Dermis microvascular lymphatic vessel endothelial cell (primary cell): ENCODE measurements at regions not wholly inside any gene's neighbourhood (a gene's known extent, or its start where the extent isn't known, plus 50 kb on each side); places are given as distances from the start of the nearest gene placed in this dataset.

Source experiments
- DNase-seq, 2 donors: peaks; one replicate each; pipeline versions ENCODE4 v3.0.0 to v3.0.0-alpha.2; 2010; ENCODE audit warnings: low read depth in 2 of 2

GRCh38 chr6:91572878-91573277 is 986.0 kb upstream of the MAP3K7 start:
- no peak for DNase-seq

GRCh38 chr6:91569071-91569470 is 982.2 kb upstream of the MAP3K7 start:
- DNase-seq: no peak

- no peak for DNase-seq
Observed at GRCh38 chr6:91566467-91566866, 979.6 kb upstream of the MAP3K7 start.

GRCh38 chr6:91565207-91565606 is 978.3 kb upstream of the MAP3K7 start:
- no peak for DNase-seq

- no peak for DNase-seq
Observed at GRCh38 chr6:91562955-91563354, 976.1 kb upstream of the MAP3K7 start.

- DNase-seq: no peak
Observed at GRCh38 chr6:91560409-91560808, 973.5 kb upstream of the MAP3K7 start.

GRCh38 chr6:91540902-91541301 is 954.0 kb upstream of the MAP3K7 start:
- DNase-seq: no peak

- no peak for DNase-seq
Observed at GRCh38 chr6:91539456-91539855, 952.6 kb upstream of the MAP3K7 start.

- no peak for DNase-seq
Observed at GRCh38 chr6:91538622-91539021, 951.8 kb upstream of the MAP3K7 start.

GRCh38 chr6:91534614-91535013 is 947.7 kb upstream of the MAP3K7 start:
- DNase-seq: peak in 1 of 2 donors; percentile 2

- DNase-seq: no peak
Observed at GRCh38 chr6:91523511-91523910, 936.6 kb upstream of the MAP3K7 start.

GRCh38 chr6:91521999-91522398 is 935.1 kb upstream of the MAP3K7 start:
- DNase-seq: no peak

GRCh38 chr6:91509711-91510110 is 922.8 kb upstream of the MAP3K7 start:
- no peak for DNase-seq

GRCh38 chr6:91509039-91509438 is 922.2 kb upstream of the MAP3K7 start:
- no peak for DNase-seq

GRCh38 chr6:91506509-91506908 is 919.6 kb upstream of the MAP3K7 start:
- DNase-seq: no peak

GRCh38 chr6:91505199-91505598 is 918.3 kb upstream of the MAP3K7 start:
- no peak for DNase-seq

- DNase-seq: no peak
Observed at GRCh38 chr6:91501930-91502329, 915.1 kb upstream of the MAP3K7 start.

GRCh38 chr6:91500689-91501303 is 913.9 kb upstream of the MAP3K7 start:
- DNase-seq: no peak

- DNase-seq: no peak
Observed at GRCh38 chr6:91498576-91498975, 911.7 kb upstream of the MAP3K7 start.

- DNase-seq: no peak
Observed at GRCh38 chr6:91497770-91498169, 910.9 kb upstream of the MAP3K7 start.

- DNase-seq: no peak
Observed at GRCh38 chr6:91490671-91491301, 903.9 kb upstream of the MAP3K7 start.

GRCh38 chr6:91487696-91488392 is 901.0 kb upstream of the MAP3K7 start:
- DNase-seq: no peak

- DNase-seq: no peak
Observed at GRCh38 chr6:91486200-91486599, 899.3 kb upstream of the MAP3K7 start.
